SH-SY5Y (cell line): ENCODE measurements at regions not wholly inside any gene's neighbourhood (a gene's known extent, or its start where the extent isn't known, plus 50 kb on each side); places are given as distances from the start of the nearest gene placed in this dataset.

Experiments
- GATA2 ChIP-seq: IDR thresholded peaks from 2 replicates; pipeline ENCODE4 v1.6.1; 2011; ENCODE audit warnings: mild to moderate bottlenecking, low read depth, low read length
- GATA3 ChIP-seq: IDR thresholded peaks from 2 replicates; pipeline ENCODE4 v1.6.1; 2011; ENCODE audit warnings: low read depth, mild to moderate bottlenecking, low read length, moderate library complexity

DNA sequence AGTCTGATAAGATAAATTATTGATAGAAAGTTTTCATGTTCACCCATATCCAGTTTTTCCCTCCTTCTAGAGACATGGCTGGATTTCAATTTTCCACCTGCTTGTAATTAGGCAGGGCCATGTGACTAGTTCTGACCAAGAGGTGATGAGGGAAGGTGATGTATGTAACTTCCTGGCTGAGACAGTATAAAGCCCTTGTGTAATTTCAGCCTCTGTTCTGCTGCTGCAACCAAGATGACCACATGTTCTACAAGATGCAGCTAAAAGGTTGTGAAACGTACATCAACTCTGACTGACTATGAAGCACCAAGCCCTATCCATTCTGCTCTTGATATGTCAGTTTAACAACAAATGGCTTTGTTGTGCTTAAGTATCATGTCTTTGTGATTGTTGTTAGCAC lies 376.5 kb upstream of the DAB2 start:
- TF ChIP-seq GATA2 (no peak), GATA3 (no peak)
